ENCODE measurements at regions not wholly inside any gene's neighbourhood (a gene's known extent, or its start where the extent isn't known, plus 50 kb on each side); places are given as distances from the start of the nearest gene placed in this dataset.
A peak's percentile ranks its signal among the peaks of the same experiment; 100 is the strongest.

GRCh38 chr10:83164156-83164555 lies 975.2 kb upstream of the GHITM start:
- no peak for DNase-seq (ENCODE audit: low spot score)

- peak; percentile 3 for DNase-seq (ENCODE audit: low spot score)
Measured at GRCh38 chr10:83165265-83165664, 974.0 kb upstream of the GHITM start.

GRCh38 chr10:83166344-83166743 lies 973.0 kb upstream of the GHITM start:
- DNase-seq (ENCODE audit: low spot score): no peak

DNA sequence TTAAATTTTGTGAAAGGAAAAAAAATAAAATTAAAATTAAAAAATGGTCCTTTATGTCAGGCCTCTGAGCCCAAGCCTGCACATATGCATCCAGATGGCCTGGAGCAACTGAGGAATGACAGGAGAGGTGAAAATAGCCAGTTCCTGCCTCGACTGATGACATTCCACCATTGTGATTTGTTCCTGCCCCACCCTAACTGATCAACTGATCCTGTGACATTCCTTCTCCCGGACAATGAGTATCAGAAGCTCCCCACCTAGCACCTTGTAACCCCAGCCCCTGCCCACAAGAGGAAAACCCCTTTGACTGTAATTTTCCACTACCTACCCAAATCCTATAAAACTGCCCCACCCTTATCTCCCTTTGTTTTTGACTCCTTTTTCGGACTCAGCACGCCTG lies 972.2 kb upstream of the GHITM start:
- DNase-seq (ENCODE audit: low spot score): no peak

DNA sequence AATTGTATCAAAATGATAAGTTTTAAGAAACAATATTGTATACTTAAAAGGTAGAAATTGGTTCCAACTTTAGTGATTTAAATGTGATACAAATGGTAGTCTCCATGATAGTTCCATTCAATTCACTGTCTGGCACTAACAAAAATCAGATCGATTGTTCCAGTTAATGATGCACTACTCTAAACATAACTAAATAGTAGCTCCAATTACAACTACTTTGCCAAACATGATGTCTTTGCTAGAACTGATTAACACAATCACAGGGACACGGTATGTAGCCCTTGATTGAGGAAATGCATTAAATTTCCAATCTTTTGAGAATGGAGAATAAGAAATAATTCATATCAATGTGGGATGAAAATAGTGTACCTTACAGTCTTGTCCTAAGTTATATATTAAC lies 962.4 kb upstream of the GHITM start:
- no peak for DNase-seq (ENCODE audit: low spot score)

GRCh38 chr10:83178526-83178925 lies 960.8 kb upstream of the GHITM start:
- DNase-seq (ENCODE audit: low spot score): no peak

DNA sequence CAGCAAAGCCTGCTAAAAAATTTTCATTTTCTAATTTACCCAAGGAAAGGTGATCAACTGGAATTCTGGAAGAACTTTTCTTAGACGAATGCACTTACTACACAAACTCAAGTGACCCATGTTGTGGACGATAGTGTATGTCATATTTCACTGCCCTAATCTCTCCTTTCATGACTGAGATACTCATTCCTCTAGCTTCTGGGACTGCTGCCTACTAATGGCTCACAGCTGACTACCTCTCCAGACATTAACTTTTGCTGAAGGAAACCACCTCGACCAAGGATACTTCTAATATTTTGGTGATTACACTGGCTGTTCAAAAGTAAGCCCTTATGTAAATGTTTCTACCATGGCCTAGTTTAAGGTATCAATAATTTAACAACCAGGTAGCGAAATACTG lies 959.9 kb upstream of the GHITM start:
- no peak for DNase-seq (ENCODE audit: low spot score)

GRCh38 chr10:83182076-83182475 lies 957.2 kb upstream of the GHITM start:
- DNase-seq (ENCODE audit: low spot score): no peak

DNA sequence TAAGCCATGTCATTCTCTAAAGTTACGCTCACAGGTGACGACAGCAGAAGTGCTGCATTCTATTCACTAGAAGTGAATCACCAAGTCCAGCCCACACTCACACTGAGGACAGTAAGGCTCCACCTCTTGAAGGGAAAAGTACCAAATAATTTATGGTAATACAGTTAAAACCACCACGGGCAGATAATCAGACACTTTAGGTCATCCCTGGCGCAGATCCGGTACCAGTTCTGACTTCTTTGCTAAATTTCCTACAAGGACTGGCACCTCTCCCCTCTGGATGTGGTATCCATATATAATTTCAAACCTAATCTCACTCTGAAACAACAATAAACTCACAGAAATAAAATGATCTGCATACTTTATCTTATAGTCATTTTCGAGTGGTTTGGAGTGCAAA lies 954.7 kb upstream of the GHITM start:
- DNase-seq (ENCODE audit: low spot score): no peak

- no peak for DNase-seq (ENCODE audit: low spot score)
Measured at GRCh38 chr10:83190614-83191013, 948.7 kb upstream of the GHITM start.

DNA sequence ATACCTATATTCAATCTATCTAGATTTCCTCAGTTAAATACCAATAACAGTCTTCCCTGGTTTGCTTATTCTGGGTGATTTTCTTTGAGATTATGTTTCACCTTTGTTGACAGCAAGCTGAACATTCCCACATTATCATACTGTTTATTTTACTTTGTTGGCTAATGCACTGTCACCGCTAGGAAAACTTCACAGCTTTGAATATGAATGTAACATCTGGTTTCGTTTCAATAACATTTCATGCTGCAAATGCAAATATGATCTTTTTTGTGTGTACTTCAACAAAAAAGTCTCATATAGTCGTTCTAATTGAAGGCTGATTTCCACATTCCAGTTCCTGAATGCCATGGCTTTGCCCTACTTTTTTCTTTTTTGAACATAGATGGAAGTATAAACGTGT lies 946.3 kb upstream of the GHITM start:
- no peak for DNase-seq (ENCODE audit: low spot score)

DNA sequence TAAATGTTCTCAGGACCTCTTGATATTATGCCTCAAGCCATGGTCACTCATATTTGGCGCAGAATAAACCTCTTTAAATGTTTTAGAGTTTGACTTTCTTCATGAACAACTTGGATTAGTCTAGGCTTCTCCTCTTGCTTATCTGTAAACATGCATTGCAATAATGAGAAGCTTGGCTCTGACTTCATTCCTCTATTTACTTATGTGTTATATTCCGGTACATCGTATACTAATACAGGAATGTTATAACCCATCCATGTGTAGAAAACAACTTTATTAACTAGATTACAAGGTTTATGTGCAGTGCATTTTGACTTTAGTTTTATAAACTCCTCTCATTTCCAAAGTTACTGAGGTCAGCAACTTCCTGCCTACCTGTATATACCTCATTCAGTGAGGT lies 944.3 kb upstream of the GHITM start:
- DNase-seq (ENCODE audit: low spot score): no peak

DNA sequence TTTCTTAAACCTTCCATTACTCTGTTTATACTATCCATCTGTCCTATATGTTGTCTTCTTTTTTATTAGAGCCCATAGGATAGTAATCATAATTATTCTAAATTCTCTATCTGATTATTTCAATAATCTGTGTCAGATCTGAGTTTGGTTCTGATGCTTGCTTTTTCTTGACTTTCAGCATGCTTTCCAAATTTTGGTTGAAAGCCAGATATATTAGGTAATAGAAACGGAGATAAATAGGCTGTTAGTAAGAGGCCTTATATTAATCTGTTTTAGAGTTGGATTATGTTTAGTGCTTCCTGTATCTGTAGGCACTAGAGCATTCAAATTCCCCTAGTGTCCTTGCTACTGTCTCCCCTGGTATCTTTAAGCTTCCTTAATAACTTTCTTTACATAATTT lies 939.9 kb upstream of the GHITM start:
- no peak for DNase-seq (ENCODE audit: low spot score)

DNA sequence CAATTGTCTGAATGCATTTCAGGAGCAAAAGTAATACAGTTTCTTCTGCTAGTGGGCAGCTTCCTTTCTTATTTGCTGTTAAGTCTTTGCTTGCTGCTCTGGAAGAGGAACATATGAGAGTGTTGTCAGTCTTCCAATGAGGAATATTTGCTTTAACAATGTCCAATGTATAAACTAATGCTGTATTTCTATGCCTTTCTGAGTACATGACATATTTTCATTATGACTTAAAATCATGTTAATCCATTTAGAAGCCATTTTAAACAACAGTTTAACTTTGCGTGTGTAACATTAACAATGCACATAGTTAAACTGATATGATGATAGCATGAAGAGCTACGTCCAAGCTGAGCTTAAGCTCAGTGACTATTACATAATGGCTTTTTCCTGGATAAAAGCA lies 933.4 kb upstream of the GHITM start:
- no peak for DNase-seq (ENCODE audit: low spot score)

DNA sequence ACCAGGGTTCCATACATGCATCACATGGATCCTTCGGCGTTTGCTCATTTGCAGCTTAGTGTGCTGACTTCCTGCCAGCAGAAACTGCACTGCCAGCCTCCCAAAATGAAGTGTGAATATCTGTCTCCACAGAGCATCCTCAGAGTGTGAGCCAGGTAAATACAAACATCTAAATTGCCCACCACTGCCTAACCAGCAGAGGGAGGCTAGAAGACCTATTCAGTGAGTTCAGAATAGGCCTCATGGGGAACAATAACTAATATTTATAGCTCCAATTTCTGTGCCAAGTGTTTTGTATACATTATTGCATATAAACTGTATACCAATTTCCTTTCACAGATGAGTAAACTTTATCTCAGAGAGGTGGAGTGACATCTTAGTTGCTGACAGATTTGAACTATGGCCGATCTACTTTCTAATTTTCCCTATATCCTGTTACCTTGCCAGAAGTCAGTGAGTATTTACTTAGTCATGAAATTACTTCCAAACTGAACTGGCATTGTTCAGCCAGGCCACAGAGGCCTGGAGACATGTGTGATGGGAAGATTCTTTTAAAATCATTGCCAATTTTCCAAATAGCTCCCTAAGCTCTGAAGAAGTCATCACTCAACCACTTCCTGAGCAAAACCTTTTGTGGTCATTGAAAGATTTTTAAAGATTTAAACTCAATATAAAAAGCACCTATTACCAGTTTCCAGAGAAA lies 926.5 kb upstream of the GHITM start:
- no peak for DNase-seq (ENCODE audit: low spot score)

DNA sequence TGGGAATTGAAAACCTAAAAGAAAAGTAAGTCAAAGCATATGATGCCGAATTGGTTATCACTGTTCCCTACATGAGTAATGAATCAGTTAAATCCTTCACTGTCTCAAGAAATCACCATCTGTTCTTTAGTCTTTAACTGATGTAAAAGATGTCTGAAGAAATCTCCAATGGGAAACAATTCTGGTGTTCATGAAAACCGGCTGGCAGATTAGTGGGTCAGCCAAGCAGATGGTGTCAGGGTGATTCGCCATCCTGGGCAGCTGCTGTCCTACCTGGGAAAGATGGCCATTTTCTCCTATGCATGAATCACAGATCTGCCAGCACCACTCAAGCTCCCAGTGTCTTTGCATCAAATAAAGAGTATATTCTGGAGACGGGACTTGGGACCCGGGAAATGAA lies 925.2 kb upstream of the GHITM start:
- no peak for DNase-seq (ENCODE audit: low spot score)

DNA sequence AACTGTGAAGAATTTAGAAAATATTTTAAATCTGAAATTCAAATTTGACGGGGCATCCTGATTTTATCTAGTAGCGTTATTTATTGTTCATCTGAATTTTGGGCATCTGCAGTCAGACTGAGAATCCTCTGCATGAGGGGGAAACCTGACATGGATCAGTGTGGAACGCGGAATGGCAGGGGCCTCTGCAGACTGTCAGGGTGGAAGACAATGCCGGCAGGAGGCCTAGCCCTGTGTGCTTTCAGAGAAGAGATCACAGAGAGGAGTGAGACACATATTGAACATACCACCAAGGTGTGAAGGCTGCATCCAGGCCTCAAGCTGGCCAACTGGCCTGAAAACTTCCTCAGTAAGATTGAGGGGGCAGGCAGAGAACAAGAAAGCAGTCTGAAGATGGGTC lies 921.1 kb upstream of the GHITM start:
- DNase-seq (ENCODE audit: low spot score): no peak

DNA sequence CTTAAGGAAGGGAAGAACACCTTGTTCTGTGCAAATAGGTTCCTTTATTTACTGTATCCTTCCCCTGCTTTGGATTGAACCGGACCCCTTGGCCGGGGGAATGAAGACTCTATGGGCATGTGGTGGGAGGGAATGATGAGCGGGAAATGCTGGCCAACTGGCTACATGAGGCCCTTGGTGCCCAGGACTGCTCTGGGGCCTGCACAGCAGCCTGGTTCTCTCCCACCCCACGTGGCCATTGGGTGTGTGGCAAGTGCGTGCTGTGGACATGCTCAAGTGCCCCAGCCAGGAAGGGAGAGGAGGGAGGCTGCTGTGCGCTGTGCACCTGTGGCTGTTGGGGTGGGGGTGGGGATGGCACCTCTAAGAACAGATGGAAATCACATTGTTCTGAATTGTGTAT lies 917.0 kb upstream of the GHITM start:
- DNase-seq (ENCODE audit: low spot score): no peak

DNA sequence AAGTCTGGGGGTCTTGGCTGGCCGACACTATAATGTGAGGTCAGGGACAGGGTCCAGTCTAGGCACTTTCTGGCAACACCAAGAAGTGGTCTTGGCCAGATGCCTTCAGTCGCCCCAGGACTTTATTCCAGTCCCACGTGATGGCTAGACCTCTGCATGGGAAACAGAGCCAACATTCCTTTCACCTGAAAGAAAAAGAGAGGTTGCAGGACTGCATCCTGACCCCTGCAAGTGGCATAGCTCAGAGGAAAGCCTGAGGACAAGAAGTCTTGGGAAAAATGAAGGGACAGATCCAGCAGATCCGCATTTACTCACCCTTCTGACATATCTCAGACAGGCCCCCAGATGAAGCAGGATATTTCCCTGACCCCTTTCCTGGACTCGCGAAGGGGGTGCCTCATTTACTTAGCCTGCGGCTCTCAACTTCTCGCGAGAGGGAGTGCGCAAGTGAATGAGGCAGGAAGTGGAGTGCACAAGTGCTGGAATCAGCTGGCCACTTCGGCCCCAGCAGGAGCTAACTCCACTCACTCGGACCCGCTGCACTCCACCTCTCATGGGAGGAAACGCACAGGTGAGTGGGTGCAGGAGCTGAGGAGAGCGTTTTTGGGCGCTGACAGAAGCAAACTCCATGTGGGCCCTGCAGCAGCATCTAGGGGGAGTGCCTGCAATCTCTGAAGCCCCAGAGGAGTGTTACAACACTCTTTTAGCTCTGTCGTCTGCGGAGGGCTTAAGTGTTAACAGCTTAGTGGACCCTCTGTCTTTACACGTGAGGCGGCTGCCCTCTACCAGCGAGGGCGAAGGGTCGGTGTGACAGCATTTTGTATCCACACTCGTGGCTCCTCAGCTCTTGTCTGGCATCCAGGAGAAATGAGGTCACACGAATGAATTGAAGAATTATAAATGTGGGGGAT lies 916.2 kb upstream of the GHITM start:
- DNase-seq (ENCODE audit: low spot score): no peak

DNA sequence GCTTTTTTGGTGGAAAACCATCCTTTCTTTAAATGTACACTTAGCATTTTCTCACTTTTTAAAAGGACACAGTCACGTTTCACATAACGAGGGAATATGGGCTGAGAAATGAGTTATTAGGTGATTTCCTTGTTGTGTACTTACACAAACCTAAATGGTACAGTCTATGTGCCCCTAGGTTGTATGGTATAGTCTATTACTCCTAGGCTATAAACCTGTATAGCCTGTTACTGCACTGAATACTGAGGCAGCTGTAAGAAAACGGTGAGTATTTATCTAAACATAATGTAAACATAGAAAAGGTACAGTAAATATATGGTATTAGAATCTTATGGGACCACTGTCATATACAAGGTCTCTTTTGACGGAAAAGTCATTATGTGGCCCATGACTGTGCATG lies 913.5 kb upstream of the GHITM start:
- DNase-seq (ENCODE audit: low spot score): no peak

DNA sequence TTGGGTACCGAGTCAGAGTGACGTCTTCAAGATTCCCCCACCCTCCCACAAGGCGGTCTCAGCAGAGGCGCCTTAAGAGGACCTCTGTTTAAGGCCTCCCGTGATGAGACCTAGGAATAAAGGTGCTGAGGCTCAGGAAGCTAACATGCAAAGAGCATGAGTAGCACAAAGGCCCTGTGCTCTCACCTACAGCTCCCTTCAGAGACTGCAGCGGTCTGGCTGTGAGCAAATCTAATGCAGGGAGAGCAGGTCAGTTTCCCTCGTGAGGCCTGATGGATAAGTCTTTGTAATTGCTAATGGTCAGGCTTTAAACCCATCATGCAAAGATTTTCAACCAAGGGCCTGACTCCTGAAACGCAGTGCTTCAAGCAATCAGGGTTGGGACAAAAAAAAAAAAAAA lies 909.3 kb upstream of the GHITM start:
- DNase-seq (ENCODE audit: low spot score): no peak

DNA sequence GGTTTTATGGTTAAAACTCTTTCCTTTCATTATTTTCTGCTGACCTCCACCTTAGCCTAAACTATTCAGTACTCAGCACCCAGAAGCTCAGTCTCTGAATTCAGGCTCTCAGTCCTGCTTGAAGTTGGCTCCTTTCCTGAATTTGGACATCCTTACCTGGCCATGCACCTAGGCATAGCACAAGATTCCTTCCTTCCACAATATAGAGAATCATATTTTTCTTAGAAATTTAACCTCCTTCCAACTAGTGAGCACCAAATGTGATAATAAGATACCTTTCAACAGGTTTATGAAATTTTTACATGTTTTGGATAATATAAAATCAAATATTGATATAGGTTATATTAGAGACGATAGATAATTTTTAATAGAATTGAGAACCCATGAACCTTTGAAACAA lies 905.6 kb upstream of the GHITM start:
- no peak for DNase-seq (ENCODE audit: low spot score)

DNA sequence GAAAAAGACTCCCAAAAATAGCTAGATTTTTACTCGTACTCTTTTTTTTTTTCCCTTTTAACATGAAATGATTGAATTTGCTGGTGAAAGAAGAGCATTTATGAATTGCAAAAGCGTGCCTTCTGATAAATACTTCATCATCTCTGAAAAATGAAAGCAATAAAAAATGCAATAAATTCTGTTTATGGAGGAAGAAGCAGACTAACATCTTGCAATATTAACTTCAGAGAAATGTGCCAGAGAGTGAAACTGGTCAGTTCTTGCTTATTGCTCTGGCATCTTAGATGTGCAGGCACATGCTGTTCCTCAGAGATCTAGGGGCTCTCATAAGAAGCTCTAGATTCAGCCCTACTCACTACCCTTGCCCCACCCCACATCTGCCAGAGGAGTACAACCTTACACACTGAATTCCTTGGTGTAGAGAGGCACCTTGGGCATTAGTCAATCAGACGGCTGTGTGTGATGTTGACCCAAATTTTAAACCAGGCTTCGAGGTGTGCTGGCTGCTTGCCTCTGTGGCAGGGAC lies 891.1 kb upstream of the GHITM start:
- peak; percentile 17 for DNase-seq (ENCODE audit: low spot score)

All from umbilical cord (tissue), 1 donor.